ENCODE measurements at regions not wholly inside any gene's neighbourhood (a gene's known extent, or its start where the extent isn't known, plus 50 kb on each side); places are given as distances from the start of the nearest gene placed in this dataset.

DNA sequence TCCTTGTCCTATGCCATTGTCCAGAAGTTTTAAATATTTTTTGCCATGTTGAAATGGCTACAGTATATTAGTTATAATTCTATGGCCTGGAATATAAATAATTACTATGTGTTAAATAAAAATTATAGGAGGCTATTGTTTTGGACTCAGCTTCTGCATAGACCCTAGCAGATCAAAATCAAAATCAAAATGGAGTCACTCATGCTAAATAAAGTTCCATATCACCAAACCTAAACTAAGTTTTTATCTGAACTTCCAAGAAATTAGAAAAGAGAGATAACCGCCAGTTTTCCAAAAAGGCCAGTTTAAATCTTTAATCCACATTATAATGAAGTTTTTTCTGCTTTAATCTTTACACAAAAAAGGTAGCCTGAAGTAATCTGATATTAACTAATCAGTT lies 227.8 kb upstream of the P2RY1 start:
- Mint-ChIP-seq H3K4me1 (ENCODE audit: insufficient read depth, unreplicated experiment) (no peaks in the 10 kb centered on the region), H3K36me3 (ENCODE audit: insufficient read depth, unreplicated experiment) (no peaks in the 10 kb centered on the region), H3K4me3 (ENCODE audit: unreplicated experiment) (no peak overlapping the region), H3K9me3 (ENCODE audit: unreplicated experiment) (peaks cover 7% of the 10 kb centered on the region), H3K27me3 (ENCODE audit: insufficient read depth, unreplicated experiment) (no peaks in the 10 kb centered on the region), H3K27ac (ENCODE audit: low read depth, unreplicated experiment) (no peak overlapping the region)
- POLR2A ChIA-PET, result interaction anchor here (0.7 kb wide), 1 partner anchor 191 kb away, joined by 4 read pairs; no protein-coding TSS in a partner anchor
- BruUV-seq (replicated peaks), result no TSS peak
- CTCF ChIA-PET, result no interaction called here
- DNase-seq (ENCODE audit: unreplicated experiment), result no peak
- TF ChIP-seq, protein P1, sequence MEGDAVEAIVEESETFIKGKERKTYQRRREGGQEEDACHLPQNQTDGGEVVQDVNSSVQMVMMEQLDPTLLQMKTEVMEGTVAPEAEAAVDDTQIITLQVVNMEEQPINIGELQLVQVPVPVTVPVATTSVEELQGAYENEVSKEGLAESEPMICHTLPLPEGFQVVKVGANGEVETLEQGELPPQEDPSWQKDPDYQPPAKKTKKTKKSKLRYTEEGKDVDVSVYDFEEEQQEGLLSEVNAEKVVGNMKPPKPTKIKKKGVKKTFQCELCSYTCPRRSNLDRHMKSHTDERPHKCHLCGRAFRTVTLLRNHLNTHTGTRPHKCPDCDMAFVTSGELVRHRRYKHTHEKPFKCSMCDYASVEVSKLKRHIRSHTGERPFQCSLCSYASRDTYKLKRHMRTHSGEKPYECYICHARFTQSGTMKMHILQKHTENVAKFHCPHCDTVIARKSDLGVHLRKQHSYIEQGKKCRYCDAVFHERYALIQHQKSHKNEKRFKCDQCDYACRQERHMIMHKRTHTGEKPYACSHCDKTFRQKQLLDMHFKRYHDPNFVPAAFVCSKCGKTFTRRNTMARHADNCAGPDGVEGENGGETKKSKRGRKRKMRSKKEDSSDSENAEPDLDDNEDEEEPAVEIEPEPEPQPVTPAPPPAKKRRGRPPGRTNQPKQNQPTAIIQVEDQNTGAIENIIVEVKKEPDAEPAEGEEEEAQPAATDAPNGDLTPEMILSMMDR (IDR thresholded peaks at IDR 0.05; ENCODE audit: unreplicated experiment), result no peak
- intact Hi-C loops (cut with micrococcal nuclease), result no loop called here

DNA sequence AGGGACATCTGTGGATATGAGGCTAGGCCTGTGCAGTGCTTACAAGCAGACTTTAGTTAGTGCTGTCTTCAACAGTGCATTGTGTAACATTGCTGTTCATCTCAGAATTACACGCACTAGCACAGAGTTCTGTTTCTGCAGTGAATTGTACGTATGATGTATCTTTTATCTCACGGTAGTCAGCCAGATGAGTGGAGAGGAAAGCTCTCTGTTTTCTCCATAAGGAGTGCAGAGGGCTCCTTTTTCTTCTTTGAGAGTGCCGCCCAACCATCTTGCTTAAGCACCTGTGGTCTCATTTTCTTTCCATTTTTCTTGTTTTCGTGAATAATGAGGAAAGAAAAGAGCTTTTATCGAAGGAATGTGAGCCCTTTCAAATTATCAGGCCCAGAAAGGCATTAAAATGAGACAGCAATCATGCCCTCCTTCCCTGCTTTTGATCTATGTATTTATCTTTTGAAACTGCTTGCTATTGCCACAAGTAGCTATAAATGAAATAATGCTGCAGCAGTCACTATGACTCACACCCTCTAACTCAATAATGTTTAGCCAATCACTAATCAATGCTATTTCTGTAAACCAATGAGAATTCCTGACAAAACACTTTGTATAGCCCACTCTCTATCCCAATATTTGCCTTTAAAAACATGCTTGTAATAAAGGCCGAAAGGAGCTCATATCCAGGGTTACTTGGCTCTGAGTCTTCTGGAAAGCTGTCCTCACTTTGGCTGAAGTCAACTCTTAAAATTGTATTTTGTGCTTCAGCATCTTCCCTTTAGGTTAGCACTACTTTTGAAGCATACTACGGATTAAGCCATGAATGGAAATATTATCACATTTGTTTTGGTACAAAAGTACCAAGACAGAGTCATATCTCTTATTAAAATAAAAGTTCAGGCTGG lies 226.0 kb upstream of the P2RY1 start:
- Mint-ChIP-seq H3K4me1 (ENCODE audit: insufficient read depth, unreplicated experiment) (no peaks in the 10 kb centered on the region), H3K9me3 (ENCODE audit: unreplicated experiment) (peaks cover 7% of the 10 kb centered on the region), H3K27ac (ENCODE audit: low read depth, unreplicated experiment) (no peak overlapping the region), H3K4me3 (ENCODE audit: unreplicated experiment) (no peak overlapping the region), H3K27me3 (ENCODE audit: insufficient read depth, unreplicated experiment) (no peaks in the 10 kb centered on the region), H3K36me3 (ENCODE audit: insufficient read depth, unreplicated experiment) (no peaks in the 10 kb centered on the region)
- DNase-seq (ENCODE audit: unreplicated experiment), result no peak
- intact Hi-C loops (cut with micrococcal nuclease), result no loop called here
- TF ChIP-seq, protein P1 (IDR thresholded peaks at IDR 0.05; ENCODE audit: unreplicated experiment), result no peak
- ChIA-PET POLR2A (no interaction called here), CTCF (interaction anchor here (0.7 to 1.3 kb wide), 3 partner anchors 13 to 222 kb away, joined by 3 read pairs; no protein-coding TSS in a partner anchor)
- no TSS peak for BruUV-seq (replicated peaks)

DNA sequence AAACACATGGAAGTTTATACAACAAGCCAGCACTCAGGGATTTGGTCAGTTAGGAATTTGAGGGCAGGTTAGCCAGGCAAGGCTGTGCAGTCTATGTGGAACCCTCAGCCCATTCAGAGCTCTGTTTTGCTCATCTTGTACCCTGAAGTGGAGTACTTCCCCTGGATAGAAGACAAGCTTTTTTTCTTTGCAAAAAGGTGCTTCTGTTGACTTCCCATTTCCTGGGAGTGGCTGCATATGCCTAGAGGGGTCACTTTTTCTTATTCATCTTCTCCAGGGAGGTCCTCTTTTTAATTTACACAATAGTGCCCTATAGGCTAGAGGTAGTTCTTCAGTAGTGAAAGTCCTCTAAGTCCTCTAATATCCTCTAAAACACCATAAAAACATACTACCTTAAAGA lies 225.0 kb upstream of the P2RY1 start:
- intact Hi-C loops (cut with micrococcal nuclease), result no loop called here
- no peak for DNase-seq (ENCODE audit: unreplicated experiment)
- Mint-ChIP-seq H3K36me3 (ENCODE audit: insufficient read depth, unreplicated experiment) (no peaks in the 10 kb centered on the region), H3K4me1 (ENCODE audit: insufficient read depth, unreplicated experiment) (no peaks in the 10 kb centered on the region), H3K4me3 (ENCODE audit: unreplicated experiment) (no peak overlapping the region), H3K9me3 (ENCODE audit: unreplicated experiment) (peaks cover 2% of the 10 kb centered on the region), H3K27ac (ENCODE audit: low read depth, unreplicated experiment) (no peak overlapping the region), H3K27me3 (ENCODE audit: insufficient read depth, unreplicated experiment) (no peaks in the 10 kb centered on the region)
- TF ChIP-seq, protein P1 (IDR thresholded peaks at IDR 0.05; ENCODE audit: unreplicated experiment), result no peak
- ChIA-PET POLR2A (no interaction called here), CTCF (interaction anchor here (0.7 to 1.4 kb wide), 2 partner anchors 9 to 25 kb away, joined by 3 read pairs; no protein-coding TSS in a partner anchor)
- no TSS peak for BruUV-seq (replicated peaks)

DNA sequence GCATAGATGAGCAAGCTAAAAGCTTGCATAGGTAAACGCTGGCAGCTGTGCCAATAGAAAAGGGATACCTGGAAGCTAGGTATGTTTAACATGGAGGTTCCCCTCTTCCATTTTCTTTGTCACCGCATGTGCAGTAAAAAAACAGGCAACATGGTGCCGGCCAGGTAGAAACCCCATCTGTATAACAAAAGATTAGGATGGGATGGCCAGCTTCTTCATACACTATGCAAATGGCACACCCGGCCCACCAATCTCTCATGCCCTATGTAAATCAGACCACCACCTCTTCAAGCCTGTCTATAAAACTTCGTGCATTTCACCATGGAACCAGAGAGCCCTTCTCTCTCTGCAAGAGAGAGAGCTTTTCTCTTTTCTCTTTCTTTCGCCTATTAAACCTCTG lies 224.3 kb upstream of the P2RY1 start:
- CTCF ChIA-PET, result interaction anchor here (0.7 to 1.4 kb wide), 3 partner anchors 8 to 144 kb away, joined by 3 read pairs; no protein-coding TSS in a partner anchor
- DNase-seq (ENCODE audit: unreplicated experiment), result no peak

More for the DNA sequence above, 224.3 kb upstream of the P2RY1 start:
- no peaks in the 10 kb centered on the region for H3K36me3 Mint-ChIP-seq (ENCODE audit: insufficient read depth, unreplicated experiment)
- TF ChIP-seq, protein P1 (IDR thresholded peaks at IDR 0.05; ENCODE audit: unreplicated experiment), result no peak
- H3K4me1 Mint-ChIP-seq (ENCODE audit: insufficient read depth, unreplicated experiment), result no peaks in the 10 kb centered on the region
- intact Hi-C loops (cut with micrococcal nuclease), result no loop called here
- H3K4me3 Mint-ChIP-seq (ENCODE audit: unreplicated experiment), result no peak overlapping the region
- H3K27ac Mint-ChIP-seq (ENCODE audit: low read depth, unreplicated experiment), result no peak overlapping the region
- no peaks in the 10 kb centered on the region for H3K27me3 Mint-ChIP-seq (ENCODE audit: insufficient read depth, unreplicated experiment)
- BruUV-seq (replicated peaks), result no TSS peak
- no peaks in the 10 kb centered on the region for H3K9me3 Mint-ChIP-seq (ENCODE audit: unreplicated experiment)
- POLR2A ChIA-PET, result no interaction called here
